MM.1S (cell line): ENCODE measurements at regions not wholly inside any gene's neighbourhood (a gene's known extent, or its start where the extent isn't known, plus 50 kb on each side); places are given as distances from the start of the nearest gene placed in this dataset.

Experiments
- DNase-seq: peaks from one replicate; pipeline ENCODE4 v3.0.0-alpha.2; 2015
- H2AFZ ChIP-seq: fragments of 300-600 bp; sonication (generic); 2 replicates; pipeline ENCODE4 v1.6.0; 2016; ENCODE audit warnings: antibody characterized with exemption, low read length
- H3F3A ChIP-seq: fragments of 300-600 bp; sonication (generic); 2 replicates; pipeline ENCODE4 v1.6.1; 2016; ENCODE audit warnings: mild to moderate bottlenecking, antibody characterized with exemption, low read length, moderate library complexity, mixed read lengths; ENCODE audit not compliant: insufficient read depth
- H3K27ac ChIP-seq: fragments of 300-600 bp; sonication (generic); 2 replicates; pipeline ENCODE4 v1.5.1; 2016; ENCODE audit warnings: mild to moderate bottlenecking, low read length
- H3K27me3 ChIP-seq: fragments of 300-600 bp; sonication (generic); replicated peaks from 2 replicates; pipeline ENCODE4 v1.6.0; 2016; ENCODE audit warnings: low read length; ENCODE audit not compliant: insufficient read depth
- H3K36me3 ChIP-seq: fragments of 300-600 bp; sonication (generic); replicated peaks from 2 replicates; pipeline ENCODE4 v1.6.1; 2016; ENCODE audit warnings: mild to moderate bottlenecking, low read length, mixed read lengths; ENCODE audit not compliant: insufficient read depth
- H3K4me1 ChIP-seq: fragments of 300-600 bp; sonication (generic); 2 replicates; pipeline ENCODE4 v1.6.1; 2016; ENCODE audit warnings: low read length, mixed read lengths
- H3K4me2 ChIP-seq: fragments of 300-600 bp; sonication (generic); 2 replicates; pipeline ENCODE4 v1.6.0; 2016; ENCODE audit warnings: low read depth, low read length
- H3K4me3 ChIP-seq: fragments of 300-600 bp; sonication (generic); 2 replicates; pipeline ENCODE4 v1.5.1; 2016; ENCODE audit warnings: low read length, mixed read lengths
- H3K79me2 ChIP-seq: fragments of 300-600 bp; sonication (generic); 2 replicates; pipeline ENCODE4 v1.6.1; 2016; ENCODE audit warnings: mixed run types, low read length, mixed read lengths
- H3K9ac ChIP-seq: fragments of 300-600 bp; sonication (generic); 2 replicates; pipeline ENCODE4 v1.6.1; 2016; ENCODE audit warnings: low read length, mixed read lengths
- H3K9me2 ChIP-seq: fragments of 300-600 bp; sonication (generic); replicated peaks from 2 replicates; pipeline ENCODE4 v1.6.1; 2016; ENCODE audit warnings: mild to moderate bottlenecking, low read length, mixed read lengths; ENCODE audit not compliant: insufficient read depth
- H3K9me3 ChIP-seq: fragments of 300-600 bp; sonication (generic); replicated peaks from 2 replicates; pipeline ENCODE4 v1.6.1; 2016; ENCODE audit warnings: mild to moderate bottlenecking, low read length, mixed read lengths; ENCODE audit not compliant: insufficient read depth
- H4K20me1 ChIP-seq: fragments of 300-600 bp; sonication (generic); 2 replicates; pipeline ENCODE4 v1.6.1; 2016; ENCODE audit warnings: mild to moderate bottlenecking, low read length, moderate library complexity, mixed read lengths; ENCODE audit not compliant: insufficient read depth
- EZH2 ChIP-seq: fragments of 300-600 bp; sonication (generic); optimal IDR thresholded peaks from 2 replicates; pipeline ENCODE3; 2017; ENCODE audit warnings: low read depth, mild to moderate bottlenecking, antibody characterized with exemption, low read length, mixed read lengths
- EZH2phosphoT487 ChIP-seq: fragments of 300-600 bp; sonication (generic); IDR thresholded peaks from 2 replicates; pipeline ENCODE4 v1.6.1; 2018; ENCODE audit warnings: antibody characterized with exemption, low read length
- TF ChIP-seq, protein P1 (sequence below): fragments of 300-600 bp; sonication (generic); IDR thresholded peaks from 2 replicates; pipeline ENCODE4 v1.5.1; 2016; ENCODE audit warnings: antibody characterized with exemption, low read length, mixed read lengths

- Histone ChIP-seq H3K4me2 (no peak overlapping the region), H2AFZ (no peak overlapping the region)
These were observed 105.2 kb upstream of the ATF7IP start for GRCh38 chr12:14260011-14260993.

DNA sequence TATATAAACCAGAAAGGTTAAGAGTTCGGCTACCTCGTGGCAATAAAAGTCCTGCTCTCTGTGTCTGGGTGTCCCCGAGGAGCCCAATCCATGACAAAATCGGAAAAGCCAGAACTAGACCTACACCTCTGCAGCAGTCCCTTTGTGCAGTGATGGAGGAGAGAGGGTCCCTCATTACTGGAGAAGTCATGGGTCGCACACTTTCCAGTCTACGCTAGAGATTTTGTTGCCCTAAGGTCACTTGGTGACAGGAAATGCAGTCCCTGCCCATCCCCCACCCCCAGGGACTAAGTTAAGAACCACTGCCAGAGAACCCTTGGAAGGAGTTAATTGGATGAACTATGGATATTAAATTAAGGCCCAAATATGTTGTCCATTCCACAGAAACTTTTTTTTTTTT, 104.4 kb upstream of the ATF7IP start:
- H3F3A ChIP-seq = 0 out of 2 replicates have a peak, but pooled peaks cover 7% of the 10 kb centered on the region
- H3K27ac ChIP-seq = no peak overlapping the region
- no peak for DNase-seq
- no peaks in the 10 kb centered on the region for H3K36me3 ChIP-seq
- no peaks in the 10 kb centered on the region for H3K9me3 ChIP-seq
- no peak overlapping the region for H2AFZ ChIP-seq
- no peak overlapping the region for H3K4me2 ChIP-seq
- no peak overlapping the region for H3K9ac ChIP-seq
- TF ChIP-seq, protein P1, sequence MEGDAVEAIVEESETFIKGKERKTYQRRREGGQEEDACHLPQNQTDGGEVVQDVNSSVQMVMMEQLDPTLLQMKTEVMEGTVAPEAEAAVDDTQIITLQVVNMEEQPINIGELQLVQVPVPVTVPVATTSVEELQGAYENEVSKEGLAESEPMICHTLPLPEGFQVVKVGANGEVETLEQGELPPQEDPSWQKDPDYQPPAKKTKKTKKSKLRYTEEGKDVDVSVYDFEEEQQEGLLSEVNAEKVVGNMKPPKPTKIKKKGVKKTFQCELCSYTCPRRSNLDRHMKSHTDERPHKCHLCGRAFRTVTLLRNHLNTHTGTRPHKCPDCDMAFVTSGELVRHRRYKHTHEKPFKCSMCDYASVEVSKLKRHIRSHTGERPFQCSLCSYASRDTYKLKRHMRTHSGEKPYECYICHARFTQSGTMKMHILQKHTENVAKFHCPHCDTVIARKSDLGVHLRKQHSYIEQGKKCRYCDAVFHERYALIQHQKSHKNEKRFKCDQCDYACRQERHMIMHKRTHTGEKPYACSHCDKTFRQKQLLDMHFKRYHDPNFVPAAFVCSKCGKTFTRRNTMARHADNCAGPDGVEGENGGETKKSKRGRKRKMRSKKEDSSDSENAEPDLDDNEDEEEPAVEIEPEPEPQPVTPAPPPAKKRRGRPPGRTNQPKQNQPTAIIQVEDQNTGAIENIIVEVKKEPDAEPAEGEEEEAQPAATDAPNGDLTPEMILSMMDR = no peak
- TF ChIP-seq EZH2phosphoT487 (no peak), EZH2 (no peak)
- no peak overlapping the region for H3K4me3 ChIP-seq
- no peaks in the 10 kb centered on the region for H3K79me2 ChIP-seq
- peaks cover 14% of the 10 kb centered on the region for H3K4me1 ChIP-seq
- no peaks in the 10 kb centered on the region for H3K27me3 ChIP-seq
- no peaks in the 10 kb centered on the region for H3K9me2 ChIP-seq
- H4K20me1 ChIP-seq = no peaks in the 10 kb centered on the region

More at GRCh38 chr12:14260011-14260993, 105.2 kb upstream of the ATF7IP start:
- Histone ChIP-seq H3K9me3 (no peaks in the 10 kb centered on the region), H3K4me3 (no peak overlapping the region), H3F3A (0 out of 2 replicates have a peak, but pooled peaks cover 7% of the 10 kb centered on the region), H3K4me1 (peaks cover 14% of the 10 kb centered on the region), H3K9ac (no peak overlapping the region), H3K36me3 (no peaks in the 10 kb centered on the region), H3K27ac (no peak overlapping the region), H4K20me1 (no peaks in the 10 kb centered on the region), H3K79me2 (no peaks in the 10 kb centered on the region), H3K27me3 (no peaks in the 10 kb centered on the region), H3K9me2 (no peaks in the 10 kb centered on the region)
- DNase-seq = no peak
- no peak for TF ChIP-seq EZH2
- TF ChIP-seq, protein P1 = no peak
- no peak for TF ChIP-seq EZH2phosphoT487

DNA sequence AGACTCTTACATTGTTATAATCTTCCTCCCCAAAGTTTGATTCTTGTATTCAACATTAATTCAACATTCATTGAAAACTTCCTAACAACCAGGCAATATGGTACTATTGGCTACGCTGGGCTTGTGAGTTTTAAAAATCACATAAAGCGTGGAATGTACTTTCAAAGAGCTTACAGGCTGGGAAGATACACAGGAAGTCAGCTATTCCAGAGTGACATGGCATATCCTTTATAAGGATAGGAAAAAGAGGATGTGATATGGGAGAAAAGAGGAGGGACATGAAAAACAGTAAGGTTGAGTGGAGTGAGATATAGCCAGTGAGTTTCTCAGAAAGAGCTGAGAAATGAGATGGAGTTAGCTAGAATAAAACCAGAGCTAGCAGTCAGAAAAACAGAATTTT, 103.6 kb upstream of the ATF7IP start:
- Histone ChIP-seq H3K27ac (no peak overlapping the region), H3K9ac (no peak overlapping the region), H3K4me3 (no peak overlapping the region), H4K20me1 (no peaks in the 10 kb centered on the region), H3K4me2 (no peak overlapping the region), H3K36me3 (no peaks in the 10 kb centered on the region), H2AFZ (no peak overlapping the region), H3K9me3 (no peaks in the 10 kb centered on the region), H3K27me3 (no peaks in the 10 kb centered on the region), H3K79me2 (no peaks in the 10 kb centered on the region), H3K9me2 (no peaks in the 10 kb centered on the region), H3K4me1 (peaks cover 12% of the 10 kb centered on the region), H3F3A (0 out of 2 replicates have a peak, but pooled peaks cover 6% of the 10 kb centered on the region)
- no peak for DNase-seq
- TF ChIP-seq, protein P1 = no peak
- TF ChIP-seq EZH2 = no peak
- TF ChIP-seq EZH2phosphoT487 = no peak
